ENCODE measurements at regions not wholly inside any gene's neighbourhood (a gene's known extent, or its start where the extent isn't known, plus 50 kb on each side); places are given as distances from the start of the nearest gene placed in this dataset.

GRCh38 chr2:45284621-45284995 is 275.4 kb upstream of the SIX2 start:
- TF ChIP-seq CTCF (IDR thresholded peaks at IDR 0.05) (no peak), POLR2A (IDR thresholded peaks at IDR 0.05) (no peak)

All from heart left ventricle (tissue), 13 donors.